GM23338 (cell line): ENCODE measurements at regions not wholly inside any gene's neighbourhood (a gene's known extent, or its start where the extent isn't known, plus 50 kb on each side); places are given as distances from the start of the nearest gene placed in this dataset.
A peak's percentile ranks its signal among the peaks of the same experiment; 100 is the strongest.

Experiments
- ATAC-seq: fragments of 200-7000 bp; cut with Tn5 transposase; 3 replicates; pipeline ENCODE4 v1.9.1; 2020
- DNase-seq: peaks from one replicate; pipeline ENCODE4 v3.0.0-alpha.2; 2015; ENCODE audit warnings: low spot score
- H2AFZ ChIP-seq: fragments of 200-600 bp; sonication (generic); 2 replicates; pipeline ENCODE4 v1.8.0; 2016; ENCODE audit warnings: antibody characterized with exemption, mild to moderate bottlenecking, moderate library complexity
- H3F3A ChIP-seq: fragments of 200-600 bp; sonication (generic); replicated peaks from 2 replicates; pipeline ENCODE4 v1.8.0; 2017; ENCODE audit warnings: antibody characterized with exemption, mixed run types, low read depth
- H3K27ac ChIP-seq: fragments of 200-600 bp; sonication (generic); 2 replicates; pipeline ENCODE4 v1.6.1; 2016; ENCODE audit warnings: low read depth
- H3K27me3 ChIP-seq: fragments of 200-600 bp; sonication (generic); 2 replicates; pipeline ENCODE4 v1.8.0; 2016; ENCODE audit warnings: mild to moderate bottlenecking, mixed run types, moderate library complexity; ENCODE audit not compliant: insufficient read depth
- H3K36me3 ChIP-seq: fragments of 200-600 bp; sonication (generic); 2 replicates; pipeline ENCODE4 v1.8.0; 2016; ENCODE audit warnings: mild to moderate bottlenecking; ENCODE audit not compliant: insufficient read depth
- H3K4me1 ChIP-seq: fragments of 200-600 bp; sonication (generic); 2 replicates; pipeline ENCODE4 v1.8.0; 2016; ENCODE audit warnings: mild to moderate bottlenecking, moderate library complexity; ENCODE audit not compliant: insufficient read depth
- H3K4me2 ChIP-seq: fragments of 200-600 bp; sonication (generic); 2 replicates; pipeline ENCODE4 v1.7.1; 2017; ENCODE audit warnings: mixed run types
- H3K4me3 ChIP-seq: fragments of 200-600 bp; sonication (generic); 2 replicates; pipeline ENCODE4 v1.6.1; 2016; ENCODE audit warnings: mixed run types
- H3K79me2 ChIP-seq: fragments of 200-600 bp; sonication (generic); replicated peaks from 2 replicates; pipeline ENCODE4 v1.8.0; 2017; ENCODE audit warnings: mild to moderate bottlenecking; ENCODE audit not compliant: insufficient read depth
- H3K9me2 ChIP-seq: fragments of 200-600 bp; sonication (generic); 2 replicates; pipeline ENCODE4 v1.8.0; 2017; ENCODE audit not compliant: insufficient read depth
- H4K20me1 ChIP-seq: fragments of 200-600 bp; sonication (generic); replicated peaks from 2 replicates; pipeline ENCODE4 v1.8.0; 2017; ENCODE audit warnings: mild to moderate bottlenecking; ENCODE audit not compliant: insufficient read depth
- H3K27ac Mint-ChIP-seq: 2 replicates; pipeline ENCODE4 v1.8.0; 2020; ENCODE audit warnings: inconsistent platforms, mild to moderate bottlenecking, moderate library complexity, mixed read lengths
- H3K27me3 Mint-ChIP-seq: 3 replicates; pipeline ENCODE4 v1.8.0; 2022; ENCODE audit warnings: low read depth, mild to moderate bottlenecking, moderate library complexity, mixed read lengths, inconsistent platforms; ENCODE audit not compliant: insufficient read depth, poor library complexity
- H3K36me3 Mint-ChIP-seq: 3 replicates; pipeline ENCODE4 v1.8.0; 2021; ENCODE audit warnings: low read depth, mild to moderate bottlenecking, inconsistent platforms, moderate library complexity, mixed read lengths
- H3K4me1 Mint-ChIP-seq: 3 replicates; pipeline ENCODE4 v1.8.0; 2020; ENCODE audit warnings: mild to moderate bottlenecking, inconsistent platforms, mixed read lengths
- H3K4me3 Mint-ChIP-seq: 3 replicates; pipeline ENCODE4 v1.8.0; 2021; ENCODE audit warnings: moderate library complexity, mild to moderate bottlenecking, inconsistent platforms, mixed read lengths
- H3K9me3 Mint-ChIP-seq: 3 replicates; pipeline ENCODE4 v1.8.0; 2020; ENCODE audit warnings: moderate library complexity, mild to moderate bottlenecking, inconsistent platforms, mixed read lengths
- CREB1 ChIP-seq: fragments of 250-450 bp; sonication (Bioruptor Pico); IDR thresholded peaks from 2 replicates; pipeline ENCODE4 v1.5.0; 2020; ENCODE audit warnings: low read depth, mild to moderate bottlenecking, moderate library complexity
- EZH2 ChIP-seq: fragments of 200-600 bp; sonication (generic); IDR thresholded peaks from one replicate; pipeline ENCODE4 v1.8.0; 2017; ENCODE audit warnings: antibody characterized with exemption, mild to moderate bottlenecking, low read depth; ENCODE audit not compliant: unreplicated experiment
- EZH2phosphoT487 ChIP-seq: fragments of 200-600 bp; sonication (generic); IDR thresholded peaks from one replicate; pipeline ENCODE4 v1.8.1; 2018; ENCODE audit warnings: antibody characterized with exemption; ENCODE audit not compliant: unreplicated experiment
- JUNB ChIP-seq: IDR thresholded peaks from one replicate; pipeline ENCODE4 v1.6.1; 2016; ENCODE audit warnings: antibody characterized with exemption; ENCODE audit not compliant: unreplicated experiment
- NANOG ChIP-seq: IDR thresholded peaks from 2 replicates; pipeline ENCODE4 v1.6.1; 2016; ENCODE audit warnings: antibody characterized with exemption, borderline replicate concordance
- POLR2AphosphoS5 ChIP-seq: IDR thresholded peaks from 2 replicates; pipeline ENCODE4 v1.6.1; 2016; ENCODE audit warnings: antibody characterized with exemption, low read depth
- STAT1 ChIP-seq: IDR thresholded peaks from one replicate; pipeline ENCODE4 v1.6.1; 2016; ENCODE audit warnings: antibody characterized with exemption; ENCODE audit not compliant: unreplicated experiment
- ZNF114 ChIP-seq: fragments of 250-450 bp; sonication (Bioruptor Pico); IDR thresholded peaks from 2 replicates; pipeline ENCODE4 v1.5.0; 2020; ENCODE audit warnings: mild to moderate bottlenecking, moderate library complexity
- ZNF331 ChIP-seq: fragments of 250-450 bp; sonication (Bioruptor Pico); IDR thresholded peaks from 2 replicates; pipeline ENCODE4 v1.5.0; 2020; ENCODE audit warnings: low read depth, mild to moderate bottlenecking, moderate library complexity
- TF ChIP-seq, protein P1 (sequence below): IDR thresholded peaks from 2 replicates; pipeline ENCODE4 v1.6.1; 2016; ENCODE audit warnings: antibody characterized with exemption
- TF ChIP-seq, protein P2 (sequence below), 2 experiments: fragments of 200-600 bp in 1 of 2; sonication (generic) in 1 of 2; conservative IDR thresholded peaks; 2 replicates each; pipeline versions ENCODE4 v1.5.1 to v1.6.1; 2016 to 2017; ENCODE audit warnings: antibody characterized with exemption in 2 of 2, low read depth in 2 of 2, mild to moderate bottlenecking in 2 of 2, moderate library complexity in 1 of 2
- TF ChIP-seq, protein P3 (sequence below): IDR thresholded peaks from one replicate; pipeline ENCODE4 v1.6.1; 2018; ENCODE audit warnings: antibody characterized with exemption; ENCODE audit not compliant: unreplicated experiment
- TF ChIP-seq, protein P4 (sequence below): fragments of 250-450 bp; sonication (Bioruptor Pico); IDR thresholded peaks from 2 replicates; pipeline ENCODE4 v1.5.0; 2020; ENCODE audit warnings: mild to moderate bottlenecking, moderate library complexity

DNA sequence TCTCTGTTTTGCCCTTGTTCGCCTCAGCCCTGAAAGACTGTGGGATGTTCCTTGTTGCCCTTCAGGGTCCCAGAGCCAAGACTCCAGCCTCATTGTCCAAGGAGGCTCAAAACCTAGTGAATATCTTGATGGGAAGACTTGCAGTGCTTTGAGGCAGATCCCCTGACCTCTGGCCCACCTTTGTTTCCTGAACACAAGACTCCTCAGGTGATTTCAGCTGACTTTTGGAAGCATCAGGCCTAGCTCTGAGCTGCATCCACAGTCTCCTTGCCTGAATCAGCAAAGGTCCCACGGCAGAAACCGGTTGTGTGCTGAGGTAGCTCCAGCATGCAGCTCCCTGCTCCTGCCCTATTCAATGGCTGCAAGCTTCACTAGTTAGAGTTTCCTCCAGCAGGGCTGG lies 159.3 kb upstream of the B3GAT1 start:
- Histone ChIP-seq H3K9me2 (no peaks in the 10 kb centered on the region), H2AFZ (peak overlapping the region; percentile 78; the same call in 1 of the 2 replicates), H3K27me3 (no peaks in the 10 kb centered on the region), H3K4me1 (no peaks in the 10 kb centered on the region), H3K27ac (no peak overlapping the region), H3K36me3 (no peaks in the 10 kb centered on the region), H3K4me2 (no peak overlapping the region), H3F3A (no peaks in the 10 kb centered on the region), H3K79me2 (no peaks in the 10 kb centered on the region), H4K20me1 (no peaks in the 10 kb centered on the region), H3K4me3 (no peak overlapping the region)
- H3K4me1 Mint-ChIP-seq: peaks cover 20% of the 10 kb centered on the region
- H3K27ac Mint-ChIP-seq: no peak overlapping the region
- no peaks in the 10 kb centered on the region for H3K36me3 Mint-ChIP-seq
- TF ChIP-seq JUNB (no peak), ZNF114 (no peak), NANOG (no peak), STAT1 (no peak), POLR2AphosphoS5 (no peak), EZH2phosphoT487 (no peak), EZH2 (no peak), ZNF331 (no peak), CREB1 (CRISPR knock-in tag) (no peak)
- TF ChIP-seq, protein P1, sequence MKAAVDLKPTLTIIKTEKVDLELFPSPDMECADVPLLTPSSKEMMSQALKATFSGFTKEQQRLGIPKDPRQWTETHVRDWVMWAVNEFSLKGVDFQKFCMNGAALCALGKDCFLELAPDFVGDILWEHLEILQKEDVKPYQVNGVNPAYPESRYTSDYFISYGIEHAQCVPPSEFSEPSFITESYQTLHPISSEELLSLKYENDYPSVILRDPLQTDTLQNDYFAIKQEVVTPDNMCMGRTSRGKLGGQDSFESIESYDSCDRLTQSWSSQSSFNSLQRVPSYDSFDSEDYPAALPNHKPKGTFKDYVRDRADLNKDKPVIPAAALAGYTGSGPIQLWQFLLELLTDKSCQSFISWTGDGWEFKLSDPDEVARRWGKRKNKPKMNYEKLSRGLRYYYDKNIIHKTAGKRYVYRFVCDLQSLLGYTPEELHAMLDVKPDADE: no peak
- TF ChIP-seq, protein P2, sequence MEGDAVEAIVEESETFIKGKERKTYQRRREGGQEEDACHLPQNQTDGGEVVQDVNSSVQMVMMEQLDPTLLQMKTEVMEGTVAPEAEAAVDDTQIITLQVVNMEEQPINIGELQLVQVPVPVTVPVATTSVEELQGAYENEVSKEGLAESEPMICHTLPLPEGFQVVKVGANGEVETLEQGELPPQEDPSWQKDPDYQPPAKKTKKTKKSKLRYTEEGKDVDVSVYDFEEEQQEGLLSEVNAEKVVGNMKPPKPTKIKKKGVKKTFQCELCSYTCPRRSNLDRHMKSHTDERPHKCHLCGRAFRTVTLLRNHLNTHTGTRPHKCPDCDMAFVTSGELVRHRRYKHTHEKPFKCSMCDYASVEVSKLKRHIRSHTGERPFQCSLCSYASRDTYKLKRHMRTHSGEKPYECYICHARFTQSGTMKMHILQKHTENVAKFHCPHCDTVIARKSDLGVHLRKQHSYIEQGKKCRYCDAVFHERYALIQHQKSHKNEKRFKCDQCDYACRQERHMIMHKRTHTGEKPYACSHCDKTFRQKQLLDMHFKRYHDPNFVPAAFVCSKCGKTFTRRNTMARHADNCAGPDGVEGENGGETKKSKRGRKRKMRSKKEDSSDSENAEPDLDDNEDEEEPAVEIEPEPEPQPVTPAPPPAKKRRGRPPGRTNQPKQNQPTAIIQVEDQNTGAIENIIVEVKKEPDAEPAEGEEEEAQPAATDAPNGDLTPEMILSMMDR (conservative IDR thresholded peaks at IDR 0.05; ENCODE audit: low read depth in 2 of 2): no peak
- TF ChIP-seq, protein P3, sequence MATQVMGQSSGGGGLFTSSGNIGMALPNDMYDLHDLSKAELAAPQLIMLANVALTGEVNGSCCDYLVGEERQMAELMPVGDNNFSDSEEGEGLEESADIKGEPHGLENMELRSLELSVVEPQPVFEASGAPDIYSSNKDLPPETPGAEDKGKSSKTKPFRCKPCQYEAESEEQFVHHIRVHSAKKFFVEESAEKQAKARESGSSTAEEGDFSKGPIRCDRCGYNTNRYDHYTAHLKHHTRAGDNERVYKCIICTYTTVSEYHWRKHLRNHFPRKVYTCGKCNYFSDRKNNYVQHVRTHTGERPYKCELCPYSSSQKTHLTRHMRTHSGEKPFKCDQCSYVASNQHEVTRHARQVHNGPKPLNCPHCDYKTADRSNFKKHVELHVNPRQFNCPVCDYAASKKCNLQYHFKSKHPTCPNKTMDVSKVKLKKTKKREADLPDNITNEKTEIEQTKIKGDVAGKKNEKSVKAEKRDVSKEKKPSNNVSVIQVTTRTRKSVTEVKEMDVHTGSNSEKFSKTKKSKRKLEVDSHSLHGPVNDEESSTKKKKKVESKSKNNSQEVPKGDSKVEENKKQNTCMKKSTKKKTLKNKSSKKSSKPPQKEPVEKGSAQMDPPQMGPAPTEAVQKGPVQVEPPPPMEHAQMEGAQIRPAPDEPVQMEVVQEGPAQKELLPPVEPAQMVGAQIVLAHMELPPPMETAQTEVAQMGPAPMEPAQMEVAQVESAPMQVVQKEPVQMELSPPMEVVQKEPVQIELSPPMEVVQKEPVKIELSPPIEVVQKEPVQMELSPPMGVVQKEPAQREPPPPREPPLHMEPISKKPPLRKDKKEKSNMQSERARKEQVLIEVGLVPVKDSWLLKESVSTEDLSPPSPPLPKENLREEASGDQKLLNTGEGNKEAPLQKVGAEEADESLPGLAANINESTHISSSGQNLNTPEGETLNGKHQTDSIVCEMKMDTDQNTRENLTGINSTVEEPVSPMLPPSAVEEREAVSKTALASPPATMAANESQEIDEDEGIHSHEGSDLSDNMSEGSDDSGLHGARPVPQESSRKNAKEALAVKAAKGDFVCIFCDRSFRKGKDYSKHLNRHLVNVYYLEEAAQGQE: no peak
- TF ChIP-seq, protein P4, sequence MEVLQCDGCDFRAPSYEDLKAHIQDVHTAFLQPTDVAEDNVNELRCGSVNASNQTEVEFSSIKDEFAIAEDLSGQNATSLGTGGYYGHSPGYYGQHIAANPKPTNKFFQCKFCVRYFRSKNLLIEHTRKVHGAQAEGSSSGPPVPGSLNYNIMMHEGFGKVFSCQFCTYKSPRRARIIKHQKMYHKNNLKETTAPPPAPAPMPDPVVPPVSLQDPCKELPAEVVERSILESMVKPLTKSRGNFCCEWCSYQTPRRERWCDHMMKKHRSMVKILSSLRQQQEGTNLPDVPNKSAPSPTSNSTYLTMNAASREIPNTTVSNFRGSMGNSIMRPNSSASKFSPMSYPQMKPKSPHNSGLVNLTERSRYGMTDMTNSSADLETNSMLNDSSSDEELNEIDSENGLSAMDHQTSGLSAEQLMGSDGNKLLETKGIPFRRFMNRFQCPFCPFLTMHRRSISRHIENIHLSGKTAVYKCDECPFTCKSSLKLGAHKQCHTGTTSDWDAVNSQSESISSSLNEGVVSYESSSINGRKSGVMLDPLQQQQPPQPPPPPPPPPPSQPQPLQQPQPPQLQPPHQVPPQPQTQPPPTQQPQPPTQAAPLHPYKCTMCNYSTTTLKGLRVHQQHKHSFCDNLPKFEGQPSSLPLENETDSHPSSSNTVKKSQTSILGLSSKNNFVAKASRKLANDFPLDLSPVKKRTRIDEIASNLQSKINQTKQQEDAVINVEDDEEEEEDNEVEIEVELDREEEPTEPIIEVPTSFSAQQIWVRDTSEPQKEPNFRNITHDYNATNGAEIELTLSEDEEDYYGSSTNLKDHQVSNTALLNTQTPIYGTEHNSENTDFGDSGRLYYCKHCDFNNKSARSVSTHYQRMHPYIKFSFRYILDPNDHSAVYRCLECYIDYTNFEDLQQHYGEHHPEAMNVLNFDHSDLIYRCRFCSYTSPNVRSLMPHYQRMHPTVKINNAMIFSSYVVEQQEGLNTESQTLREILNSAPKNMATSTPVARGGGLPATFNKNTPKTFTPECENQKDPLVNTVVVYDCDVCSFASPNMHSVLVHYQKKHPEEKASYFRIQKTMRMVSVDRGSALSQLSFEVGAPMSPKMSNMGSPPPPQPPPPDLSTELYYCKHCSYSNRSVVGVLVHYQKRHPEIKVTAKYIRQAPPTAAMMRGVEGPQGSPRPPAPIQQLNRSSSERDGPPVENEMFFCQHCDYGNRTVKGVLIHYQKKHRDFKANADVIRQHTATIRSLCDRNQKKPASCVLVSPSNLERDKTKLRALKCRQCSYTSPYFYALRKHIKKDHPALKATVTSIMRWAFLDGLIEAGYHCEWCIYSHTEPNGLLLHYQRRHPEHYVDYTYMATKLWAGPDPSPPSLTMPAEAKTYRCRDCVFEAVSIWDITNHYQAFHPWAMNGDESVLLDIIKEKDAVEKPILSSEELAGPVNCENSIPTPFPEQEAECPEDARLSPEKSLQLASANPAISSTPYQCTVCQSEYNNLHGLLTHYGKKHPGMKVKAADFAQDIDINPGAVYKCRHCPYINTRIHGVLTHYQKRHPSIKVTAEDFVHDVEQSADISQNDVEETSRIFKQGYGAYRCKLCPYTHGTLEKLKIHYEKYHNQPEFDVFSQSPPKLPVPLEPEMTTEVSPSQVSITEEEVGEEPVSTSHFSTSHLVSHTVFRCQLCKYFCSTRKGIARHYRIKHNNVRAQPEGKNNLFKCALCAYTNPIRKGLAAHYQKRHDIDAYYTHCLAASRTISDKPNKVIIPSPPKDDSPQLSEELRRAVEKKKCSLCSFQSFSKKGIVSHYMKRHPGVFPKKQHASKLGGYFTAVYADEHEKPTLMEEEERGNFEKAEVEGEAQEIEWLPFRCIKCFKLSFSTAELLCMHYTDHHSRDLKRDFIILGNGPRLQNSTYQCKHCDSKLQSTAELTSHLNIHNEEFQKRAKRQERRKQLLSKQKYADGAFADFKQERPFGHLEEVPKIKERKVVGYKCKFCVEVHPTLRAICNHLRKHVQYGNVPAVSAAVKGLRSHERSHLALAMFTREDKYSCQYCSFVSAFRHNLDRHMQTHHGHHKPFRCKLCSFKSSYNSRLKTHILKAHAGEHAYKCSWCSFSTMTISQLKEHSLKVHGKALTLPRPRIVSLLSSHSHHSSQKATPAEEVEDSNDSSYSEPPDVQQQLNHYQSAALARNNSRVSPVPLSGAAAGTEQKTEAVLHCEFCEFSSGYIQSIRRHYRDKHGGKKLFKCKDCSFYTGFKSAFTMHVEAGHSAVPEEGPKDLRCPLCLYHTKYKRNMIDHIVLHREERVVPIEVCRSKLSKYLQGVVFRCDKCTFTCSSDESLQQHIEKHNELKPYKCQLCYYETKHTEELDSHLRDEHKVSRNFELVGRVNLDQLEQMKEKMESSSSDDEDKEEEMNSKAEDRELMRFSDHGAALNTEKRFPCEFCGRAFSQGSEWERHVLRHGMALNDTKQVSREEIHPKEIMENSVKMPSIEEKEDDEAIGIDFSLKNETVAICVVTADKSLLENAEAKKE (CRISPR knock-in tag): no peak
- ATAC-seq (peak; percentile 47; the same call in 2 of the 3 replicates), DNase-seq (no peak)
- H3K27me3 Mint-ChIP-seq: peaks cover 5% of the 10 kb centered on the region
- H3K4me3 Mint-ChIP-seq: no peak overlapping the region
- H3K9me3 Mint-ChIP-seq: no peaks in the 10 kb centered on the region
